SK-N-MC (cell line): ENCODE measurements at regions not wholly inside any gene's neighbourhood (a gene's known extent, or its start where the extent isn't known, plus 50 kb on each side); places are given as distances from the start of the nearest gene placed in this dataset.

Experiments
- EZH2 ChIP-seq: fragments of 200-600 bp; sonication (generic); IDR thresholded peaks from one replicate; pipeline ENCODE4 v1.6.1; 2017; ENCODE audit warnings: antibody characterized with exemption
- FOXP2 ChIP-seq: optimal IDR thresholded peaks from 2 replicates; pipeline ENCODE3; 2011; ENCODE audit warnings: mild to moderate bottlenecking, moderate library complexity; ENCODE audit not compliant: insufficient read depth; ENCODE audit errors: extremely low read length, control extremely low read depth
- POLR2AphosphoS5 ChIP-seq: IDR thresholded peaks from 2 replicates; pipeline ENCODE4 v1.6.1; 2012; ENCODE audit warnings: mild to moderate bottlenecking, low read depth, low read length, borderline replicate concordance

DNA sequence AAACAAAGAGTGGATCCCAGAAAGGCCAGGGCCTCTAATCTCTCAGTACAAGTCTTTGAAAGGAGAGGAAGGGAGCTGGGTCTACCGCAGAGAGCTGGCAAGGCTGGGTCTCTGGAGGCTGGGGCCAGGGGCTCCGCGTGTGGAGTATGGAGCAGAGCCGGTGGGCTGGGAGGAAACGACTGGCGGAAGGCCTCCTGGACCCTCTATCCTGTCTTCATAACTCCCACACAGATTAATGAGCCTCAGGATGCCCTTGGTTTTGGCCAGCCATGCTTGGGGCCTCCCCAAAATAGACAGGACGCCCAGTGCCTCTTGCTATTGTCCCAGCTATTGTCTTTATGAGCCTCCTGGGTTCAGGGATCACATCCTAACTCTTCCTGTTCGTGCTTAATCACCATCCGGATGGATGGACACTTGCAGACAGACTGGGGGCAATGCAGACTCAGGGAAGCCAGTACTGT, 306.4 kb downstream of the DHX35 start:
- TF ChIP-seq POLR2AphosphoS5 (no peak), EZH2 (no peak), FOXP2 (no peak)
